GM19452 (cell line): ENCODE measurements at regions not wholly inside any gene's neighbourhood (a gene's known extent, or its start where the extent isn't known, plus 50 kb on each side); places are given as distances from the start of the nearest gene placed in this dataset.

ENCODE experiments used
- ATAC-seq: cut with Tn5 transposase; IDR thresholded peaks from one replicate; pipeline ENCODE4 v1.9.1; 2021; ENCODE audit not compliant: unreplicated experiment

- ATAC-seq: no peak
These were observed 334.8 kb upstream of the FAR2 start for GRCh38 chr12:28814246-28814645.

- ATAC-seq: no peak
These were observed 331.6 kb upstream of the FAR2 start for GRCh38 chr12:28817524-28817923.

- ATAC-seq: no peak
These were observed 324.8 kb upstream of the FAR2 start for GRCh38 chr12:28824193-28824846.

GRCh38 chr12:28824849-28825248 is 324.2 kb upstream of the FAR2 start:
- no peak for ATAC-seq

GRCh38 chr12:28826766-28827165 is 322.3 kb upstream of the FAR2 start:
- no peak for ATAC-seq

GRCh38 chr12:28827861-28828260 is 321.2 kb upstream of the FAR2 start:
- ATAC-seq: no peak

- no peak for ATAC-seq
These were observed 320.8 kb upstream of the FAR2 start for GRCh38 chr12:28828318-28828717.

GRCh38 chr12:28830491-28830890 is 318.6 kb upstream of the FAR2 start:
- ATAC-seq: no peak

GRCh38 chr12:28844718-28845117 is 304.4 kb upstream of the FAR2 start:
- ATAC-seq: no peak

GRCh38 chr12:28851781-28852180 is 297.3 kb upstream of the FAR2 start:
- no peak for ATAC-seq

GRCh38 chr12:28855761-28856310 is 293.2 kb upstream of the FAR2 start:
- no peak for ATAC-seq

- ATAC-seq: no peak
These were observed 291.7 kb upstream of the FAR2 start for GRCh38 chr12:28857369-28857768.

- ATAC-seq: no peak
These were observed 289.5 kb upstream of the FAR2 start for GRCh38 chr12:28859551-28859950.

- ATAC-seq: no peak
These were observed 283.3 kb upstream of the FAR2 start for GRCh38 chr12:28865776-28866175.

GRCh38 chr12:28866296-28866695 is 282.8 kb upstream of the FAR2 start:
- ATAC-seq: no peak

GRCh38 chr12:28866715-28867503 is 282.2 kb upstream of the FAR2 start:
- ATAC-seq: no peak

GRCh38 chr12:28868414-28868813 is 280.7 kb upstream of the FAR2 start:
- no peak for ATAC-seq

- no peak for ATAC-seq
These were observed 279.9 kb upstream of the FAR2 start for GRCh38 chr12:28869197-28869596.

- no peak for ATAC-seq
These were observed 278.1 kb upstream of the FAR2 start for GRCh38 chr12:28870839-28871440.

GRCh38 chr12:28872654-28873268 is 276.3 kb upstream of the FAR2 start:
- ATAC-seq: no peak

GRCh38 chr12:28874758-28875157 is 274.3 kb upstream of the FAR2 start:
- no peak for ATAC-seq
